AG09309 (cell line): ENCODE measurements at regions not wholly inside any gene's neighbourhood (a gene's known extent, or its start where the extent isn't known, plus 50 kb on each side); places are given as distances from the start of the nearest gene placed in this dataset.
"Not testable (repeated sequence)": the region's sequence is repeated elsewhere in the genome, so short reads cannot be mapped to it uniquely, and the experiment has no call there.

Source experiments
- DNase-seq: peaks from one replicate; pipeline ENCODE4 v3.0.0-alpha.2; 2010; ENCODE audit warnings: low read depth
- H3K4me3 ChIP-seq: 2 replicates; pipeline ENCODE4 v1.5.1; 2011; ENCODE audit warnings: mild to moderate bottlenecking, low read depth, low read length, moderate library complexity; ENCODE audit not compliant: control insufficient read depth
- CTCF ChIP-seq: IDR thresholded peaks from 2 replicates; pipeline ENCODE4 v1.5.1; 2011; ENCODE audit warnings: mild to moderate bottlenecking, low read depth, low read length, inconsistent platforms; ENCODE audit not compliant: insufficient read depth, control insufficient read depth; ENCODE audit errors: missing control alignments

GRCh38 chr9:81312346-81312745, 377.0 kb downstream of the TLE1 start:
- no peak for TF ChIP-seq CTCF
- H3K4me3 ChIP-seq: no peak overlapping the region
- no peak for DNase-seq

GRCh38 chr9:81308404-81308803, 380.9 kb downstream of the TLE1 start:
- no peak for DNase-seq
- no peak for TF ChIP-seq CTCF
- H3K4me3 ChIP-seq: no peak overlapping the region

DNA sequence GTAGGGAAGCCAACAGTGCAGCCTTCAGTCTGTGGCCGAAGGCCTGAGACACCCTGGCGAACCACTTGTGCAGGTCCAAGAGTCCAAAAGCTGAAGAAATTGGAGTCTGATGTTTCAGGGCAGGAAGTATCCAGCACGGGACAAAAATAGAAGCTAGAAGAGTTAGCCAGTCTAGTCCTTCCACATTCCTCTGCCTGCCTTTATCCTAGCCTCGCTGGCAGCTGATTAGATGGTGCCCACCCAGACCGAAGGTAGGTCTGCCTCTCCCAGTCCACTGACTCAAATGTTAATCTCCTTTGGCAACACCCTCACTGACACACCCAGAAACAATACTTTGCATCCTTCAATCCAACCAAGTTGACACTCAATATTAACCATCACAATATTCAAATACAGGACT, 381.6 kb downstream of the TLE1 start:
- not testable (repeated sequence) for DNase-seq, H3K4me3 ChIP-seq

DNA sequence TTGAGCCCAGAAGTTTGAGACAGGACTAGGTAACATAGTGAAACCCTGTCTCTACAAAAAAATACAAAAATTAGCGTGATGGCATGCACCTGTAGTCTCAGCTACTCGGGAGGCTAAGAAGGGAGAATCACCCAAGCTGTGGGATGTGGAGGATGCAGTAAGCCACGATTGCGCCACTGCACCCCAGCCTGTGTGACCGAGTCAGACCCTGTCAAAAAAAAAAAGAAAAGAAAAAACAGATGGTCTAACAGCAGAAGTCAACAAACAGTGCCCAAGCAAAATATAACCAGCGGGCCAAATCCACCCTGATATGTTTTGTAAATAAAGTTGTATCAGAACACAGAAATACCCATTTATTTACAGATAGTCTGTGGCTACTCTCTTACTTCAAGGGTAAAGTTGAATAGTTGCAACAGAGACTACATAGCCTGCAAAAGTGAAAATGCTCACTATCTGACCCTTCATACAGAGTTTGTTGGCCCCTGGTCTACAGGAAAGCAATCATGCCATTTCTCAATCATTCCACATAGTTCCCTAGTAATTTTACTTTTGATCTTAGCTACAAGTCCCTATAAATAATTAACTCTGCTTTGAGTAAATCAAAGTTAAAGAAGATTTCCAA, 383.7 kb downstream of the TLE1 start:
- DNase-seq: no peak
- H3K4me3 ChIP-seq: no peak overlapping the region
- TF ChIP-seq CTCF: no peak

- no peak for DNase-seq
- no peak for TF ChIP-seq CTCF
- no peak overlapping the region for H3K4me3 ChIP-seq
Observed at GRCh38 chr9:81303658-81304057, 385.7 kb downstream of the TLE1 start.

DNA sequence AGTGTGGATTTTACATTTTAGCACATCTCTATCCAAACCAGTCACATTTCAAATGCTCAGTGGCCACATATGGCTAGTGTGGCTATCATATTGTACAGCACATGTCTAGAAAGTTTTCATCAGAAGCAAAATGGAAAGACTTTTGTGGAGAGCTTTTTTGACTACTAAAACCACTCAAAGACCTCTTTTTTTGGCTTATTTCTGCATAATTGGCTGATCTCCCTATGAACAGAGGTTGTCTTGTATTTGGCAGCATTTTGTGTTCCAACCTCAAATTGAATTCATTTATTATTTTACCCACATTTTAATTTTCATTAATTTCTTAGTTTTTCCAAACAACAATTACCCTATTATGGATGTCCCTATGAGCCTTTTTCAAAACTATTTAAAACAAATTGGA, 395.7 kb downstream of the TLE1 start:
- no peak for TF ChIP-seq CTCF
- no peak for DNase-seq
- no peak overlapping the region for H3K4me3 ChIP-seq

- DNase-seq: no peak
- no peak for TF ChIP-seq CTCF
- no peak overlapping the region for H3K4me3 ChIP-seq
Observed at GRCh38 chr9:81292056-81292805, 397.1 kb downstream of the TLE1 start.
